Liver (tissue), 8 donors: ENCODE measurements at regions not wholly inside any gene's neighbourhood (a gene's known extent, or its start where the extent isn't known, plus 50 kb on each side); places are given as distances from the start of the nearest gene placed in this dataset.

Experiments
- DNase-seq: peaks from one replicate; pipeline ENCODE4 v3.0.0-alpha.2; 2017; ENCODE audit warnings: low spot score
- H3K27ac ChIP-seq, 2 donors: one replicate each; pipeline ENCODE4 v1.7.0; 2013; ENCODE audit warnings: inconsistent platforms in 2 of 2, low read length in 2 of 2, control low read depth in 1 of 2, low read depth in 1 of 2, mild to moderate bottlenecking in 1 of 2
- H3K27me3 ChIP-seq, 4 donors: one replicate each; pipeline versions ENCODE4 v1.6.1 to v1.7.0; 2013; ENCODE audit warnings: low read length in 3 of 4, inconsistent platforms in 1 of 4, mild to moderate bottlenecking in 1 of 4, moderate library complexity in 1 of 4; ENCODE audit not compliant: control insufficient read depth in 4 of 4, insufficient read depth in 4 of 4
- H3K36me3 ChIP-seq, 4 donors: one replicate each; pipeline versions ENCODE4 v1.6.1 to v1.7.0; 2013; ENCODE audit warnings: low read length in 3 of 4, mild to moderate bottlenecking in 3 of 4, low read depth in 1 of 4, moderate library complexity in 1 of 4; ENCODE audit not compliant: control insufficient read depth in 4 of 4, insufficient read depth in 3 of 4
- H3K4me1 ChIP-seq, 4 donors: one replicate each; pipeline versions ENCODE4 v1.6.1 to v1.7.0; 2013; ENCODE audit warnings: low read length in 3 of 4, mild to moderate bottlenecking in 3 of 4, moderate library complexity in 1 of 4; ENCODE audit not compliant: control insufficient read depth in 4 of 4, insufficient read depth in 4 of 4
- H3K4me3 ChIP-seq, 3 donors: one replicate each; pipeline versions ENCODE4 v1.6.1 to v1.7.0; 2013; ENCODE audit warnings: low read length in 3 of 3, control low read depth in 1 of 3, low read depth in 1 of 3, mild to moderate bottlenecking in 1 of 3
- H3K9ac ChIP-seq, 2 donors: one replicate each; pipeline ENCODE4 v1.7.0; 2013; ENCODE audit warnings: low read length in 2 of 2, mild to moderate bottlenecking in 2 of 2, moderate library complexity in 2 of 2, control low read depth in 1 of 2, low read depth in 1 of 2
- H3K9me3 ChIP-seq, 4 donors: one replicate each; pipeline versions ENCODE4 v1.6.1 to v1.7.0; 2013; ENCODE audit warnings: low read length in 3 of 4; ENCODE audit not compliant: control insufficient read depth in 4 of 4
- CTCF ChIP-seq: fragments of 150-350 bp; IDR thresholded peaks from 2 replicates; pipeline ENCODE4 v1.5.1; 2017; ENCODE audit warnings: improper control_type of control experiment, low read depth, low read length; ENCODE audit not compliant: missing input control
- EGR1 ChIP-seq, 2 donors: IDR thresholded peaks; 2 replicates each; pipeline ENCODE4 v1.6.1; 2016 to 2018; ENCODE audit warnings: antibody characterized with exemption in 2 of 2, low read depth in 2 of 2
- FOXA1 ChIP-seq: IDR thresholded peaks from 2 replicates; pipeline ENCODE4 v1.6.1; 2016; ENCODE audit warnings: antibody characterized with exemption
- GABPA ChIP-seq, 2 donors: IDR thresholded peaks in 1 of 2; conservative IDR thresholded peaks in 1 of 2; 2 replicates each; pipeline ENCODE4 v1.6.1; 2016; ENCODE audit warnings: antibody characterized with exemption in 2 of 2, mild to moderate bottlenecking in 1 of 2, moderate library complexity in 1 of 2
- HNF4G ChIP-seq: IDR thresholded peaks from 2 replicates; pipeline ENCODE4 v1.6.1; 2016; ENCODE audit warnings: antibody characterized with exemption
- JUND ChIP-seq, 2 donors: IDR thresholded peaks; 2 replicates each; pipeline ENCODE4 v1.6.1; 2016; ENCODE audit warnings: antibody characterized with exemption in 2 of 2
- MAX ChIP-seq: IDR thresholded peaks from 2 replicates; pipeline ENCODE4 v1.6.1; 2016; ENCODE audit warnings: antibody characterized with exemption
- NR2F2 ChIP-seq: IDR thresholded peaks from 2 replicates; pipeline ENCODE4 v1.6.1; 2016; ENCODE audit warnings: antibody characterized with exemption
- RAD21 ChIP-seq, 2 donors: IDR thresholded peaks; 2 replicates each; pipeline ENCODE4 v1.6.1; 2016; ENCODE audit warnings: antibody characterized with exemption in 2 of 2, mild to moderate bottlenecking in 2 of 2
- REST ChIP-seq: IDR thresholded peaks from 2 replicates; pipeline ENCODE4 v1.6.1; 2016; ENCODE audit warnings: antibody characterized with exemption, mild to moderate bottlenecking
- SP1 ChIP-seq: IDR thresholded peaks from 2 replicates; pipeline ENCODE4 v1.6.1; 2018; ENCODE audit warnings: antibody characterized with exemption, mild to moderate bottlenecking
- TAF1 ChIP-seq: conservative IDR thresholded peaks from 2 replicates; pipeline ENCODE4 v1.6.1; 2016; ENCODE audit warnings: antibody characterized with exemption, mild to moderate bottlenecking
- YY1 ChIP-seq: IDR thresholded peaks from 2 replicates; pipeline ENCODE4 v1.6.1; 2016; ENCODE audit warnings: antibody characterized with exemption, mild to moderate bottlenecking
- WGBS: extraction: QIAGEN DNeasy Blood & Tissue Kit; methylation state at CpG from one replicate; pipeline ENCODE4 v1.1.7; 2013; 5-methylcytosine and 5-hydroxymethylcytosine counted together
- donor health status: healthy.
- donor health status: healthy.
- donor health status: healthy.
- donor health status: healthy.
- donor health status: healthy.

GRCh38 chr2:12854001-12854530 lies 137.3 kb downstream of the TRIB2 start:
- DNase-seq, result no peak

GRCh38 chr2:12855508-12855907 lies 138.8 kb downstream of the TRIB2 start:
- no peak for TF ChIP-seq NR2F2
- TF ChIP-seq GABPA (IDR thresholded peaks at IDR 0.05 in 1 of 2, conservative IDR thresholded peaks at IDR 0.05 in 1 of 2), result no peak
- no peak for TF ChIP-seq TAF1
- TF ChIP-seq YY1, result no peak
- no peak for TF ChIP-seq HNF4G
- no peak for TF ChIP-seq RAD21 (IDR thresholded peaks at IDR 0.05)
- TF ChIP-seq MAX, result no peak
- TF ChIP-seq CTCF, result no peak
- no peak overlapping the region for H3K9ac ChIP-seq
- H3K36me3 ChIP-seq, result no peaks in the 10 kb centered on the region
- no peak overlapping the region for H3K27ac ChIP-seq
- no peaks in the 10 kb centered on the region for H3K4me1 ChIP-seq
- no peaks in the 10 kb centered on the region for H3K27me3 ChIP-seq
- peaks cover 0 to 3% (median 0%) of the 10 kb centered on the region in 4 donors for H3K9me3 ChIP-seq
- no peak for DNase-seq
- H3K4me3 ChIP-seq, result no peak overlapping the region

More at GRCh38 chr2:12854001-12854530, 137.3 kb downstream of the TRIB2 start:
- H3K27me3 ChIP-seq, result no peaks in the 10 kb centered on the region
- no peak for TF ChIP-seq FOXA1
- H3K27ac ChIP-seq, result no peak overlapping the region
- H3K36me3 ChIP-seq, result no peaks in the 10 kb centered on the region
- WGBS, result 88% methylated on average over 28 of the region's 28 CpGs
- H3K9ac ChIP-seq, result no peak overlapping the region
- H3K9me3 ChIP-seq, result no peaks in the 10 kb centered on the region
- no peak overlapping the region for H3K4me3 ChIP-seq
- H3K4me1 ChIP-seq, result no peaks in the 10 kb centered on the region

- no peaks in the 10 kb centered on the region for H3K4me1 ChIP-seq
- H3K4me3 ChIP-seq, result no peak overlapping the region
- H3K9ac ChIP-seq, result no peak overlapping the region
- WGBS, result 57% methylated on average over 3 of the region's 3 CpGs
- peaks cover 0 to 3% (median 0%) of the 10 kb centered on the region in 4 donors for H3K9me3 ChIP-seq
- H3K36me3 ChIP-seq, result no peaks in the 10 kb centered on the region
- H3K27me3 ChIP-seq, result no peaks in the 10 kb centered on the region
- DNase-seq, result no peak
- no peak for TF ChIP-seq RAD21 (IDR thresholded peaks at IDR 0.05)
- no peak for TF ChIP-seq SP1
- TF ChIP-seq JUND (IDR thresholded peaks at IDR 0.05), result no peak
- no peak for TF ChIP-seq FOXA1
- no peak for TF ChIP-seq REST
- no peak for TF ChIP-seq EGR1 (IDR thresholded peaks at IDR 0.05; ENCODE audit: low read depth in 2 of 2)
- H3K27ac ChIP-seq, result no peak overlapping the region
Observed at GRCh38 chr2:12856934-12857601, 140.3 kb downstream of the TRIB2 start.
